SK-N-SH treated with all-trans-retinoic acid at 6 μM for 48 hours (cell line): ENCODE measurements at regions not wholly inside any gene's neighbourhood (a gene's known extent, or its start where the extent isn't known, plus 50 kb on each side); places are given as distances from the start of the nearest gene placed in this dataset.
"Not testable (repeated sequence)": the region's sequence is repeated elsewhere in the genome, so short reads cannot be mapped to it uniquely, and the experiment has no call there.

ENCODE experiments used
- ATAC-seq: fragments of 200-7000 bp; cut with Tn5 transposase; 3 replicates; pipeline ENCODE4 v1.9.1; 2020; ENCODE audit warnings: mild to moderate bottlenecking, moderate library complexity
- ARNTL ChIP-seq: fragments of 450-650 bp; formaldehyde crosslinking; IDR thresholded peaks from 2 replicates; pipeline ENCODE4 v1.5.0; 2020; ENCODE audit warnings: low read depth, mild to moderate bottlenecking, moderate library complexity, borderline replicate concordance
- BACH2 ChIP-seq: fragments of 250-450 bp; sonication (Bioruptor Pico); IDR thresholded peaks from 2 replicates; pipeline ENCODE4 v1.9.0; 2021; ENCODE audit warnings: mild to moderate bottlenecking, borderline replicate concordance
- CSDC2 ChIP-seq: fragments of 250-450 bp; sonication (Bioruptor Pico); IDR thresholded peaks from 2 replicates; pipeline ENCODE4 v1.5.0; 2020; ENCODE audit warnings: mild to moderate bottlenecking, moderate library complexity
- ESRRG ChIP-seq: fragments of 250-450 bp; sonication (Bioruptor Pico); IDR thresholded peaks from 2 replicates; pipeline ENCODE4 v1.6.1; 2021; ENCODE audit warnings: mild to moderate bottlenecking
- ISL1 ChIP-seq: fragments of 250-450 bp; sonication (Bioruptor Pico); IDR thresholded peaks from 2 replicates; pipeline ENCODE4 v2.1.2; 2022; ENCODE audit warnings: mild to moderate bottlenecking, moderate library complexity
- OSR1 ChIP-seq: fragments of 250-450 bp; sonication (Bioruptor Pico); IDR thresholded peaks from 2 replicates; pipeline ENCODE4 v1.8.0; 2022; ENCODE audit warnings: moderate library complexity, mild to moderate bottlenecking, inconsistent platforms
- PPARA ChIP-seq: fragments of 250-450 bp; sonication (Bioruptor Pico); IDR thresholded peaks from 2 replicates; pipeline ENCODE4 v1.5.0; 2020; ENCODE audit warnings: mild to moderate bottlenecking, borderline replicate concordance
- RARB ChIP-seq: fragments of 250-450 bp; sonication (Bioruptor Pico); IDR thresholded peaks from 2 replicates; pipeline ENCODE4 v1.8.0; 2021; ENCODE audit warnings: mild to moderate bottlenecking, moderate library complexity
- SNAI2 ChIP-seq: fragments of 250-450 bp; sonication (Bioruptor Pico); IDR thresholded peaks from 2 replicates; pipeline ENCODE4 v1.5.0; 2020; ENCODE audit warnings: mild to moderate bottlenecking, moderate library complexity
- TCF4 ChIP-seq: fragments of 250-450 bp; sonication (Bioruptor Pico); IDR thresholded peaks from 2 replicates; pipeline ENCODE4 v1.8.0; 2021; ENCODE audit warnings: mild to moderate bottlenecking, moderate library complexity, borderline replicate concordance
- TOX ChIP-seq: fragments of 250-450 bp; sonication (Bioruptor Pico); IDR thresholded peaks from 2 replicates; pipeline ENCODE4 v1.8.0; 2021; ENCODE audit warnings: mild to moderate bottlenecking, moderate library complexity, borderline replicate concordance
- TSHZ2 ChIP-seq: fragments of 250-450 bp; sonication (Bioruptor Pico); IDR thresholded peaks from 2 replicates; pipeline ENCODE4 v1.5.0; 2020; ENCODE audit warnings: mild to moderate bottlenecking, moderate library complexity
- ZC3H10 ChIP-seq: fragments of 250-450 bp; sonication (Bioruptor Pico); IDR thresholded peaks from 2 replicates; pipeline ENCODE4 v1.5.1; 2021; ENCODE audit warnings: mild to moderate bottlenecking, moderate library complexity
- ZFP3 ChIP-seq: fragments of 250-450 bp; sonication (Bioruptor Pico); IDR thresholded peaks from 2 replicates; pipeline ENCODE4 v1.5.0; 2020; ENCODE audit warnings: mild to moderate bottlenecking, moderate library complexity
- ZFP30 ChIP-seq: fragments of 450-650 bp; formaldehyde crosslinking; IDR thresholded peaks from 2 replicates; pipeline ENCODE4 v1.5.0; 2022; ENCODE audit warnings: mild to moderate bottlenecking, moderate library complexity
- ZNF565 ChIP-seq: fragments of 450-650 bp; formaldehyde crosslinking; conservative IDR thresholded peaks from 2 replicates; pipeline ENCODE4 v1.5.0; 2020; ENCODE audit warnings: low read depth, mild to moderate bottlenecking, moderate library complexity
- ZNF70 ChIP-seq: fragments of 450-650 bp; formaldehyde crosslinking; IDR thresholded peaks from 2 replicates; pipeline ENCODE4 v1.5.0; 2020; ENCODE audit warnings: mild to moderate bottlenecking, moderate library complexity
- ZNF8 ChIP-seq: fragments of 450-650 bp; formaldehyde crosslinking; IDR thresholded peaks from 2 replicates; pipeline ENCODE4 v1.5.0; 2020; ENCODE audit warnings: mild to moderate bottlenecking, moderate library complexity
- TF ChIP-seq, protein P1 (sequence below): fragments of 250-450 bp; sonication (Bioruptor Pico); IDR thresholded peaks from 2 replicates; pipeline ENCODE4 v1.5.1; 2021; ENCODE audit warnings: mild to moderate bottlenecking, moderate library complexity
- TF ChIP-seq, protein P2 (sequence below): fragments of 250-450 bp; sonication (Bioruptor Pico); IDR thresholded peaks from 2 replicates; pipeline ENCODE4 v1.8.0; 2020; ENCODE audit warnings: mild to moderate bottlenecking, moderate library complexity, borderline replicate concordance
- TF ChIP-seq, protein P3 (sequence below): fragments of 250-450 bp; sonication (Bioruptor Pico); IDR thresholded peaks from 2 replicates; pipeline ENCODE4 v1.5.1; 2020; ENCODE audit warnings: low read depth, mild to moderate bottlenecking, moderate library complexity
- TF ChIP-seq, protein P4 (sequence below): fragments of 250-450 bp; sonication (Bioruptor Pico); IDR thresholded peaks from 2 replicates; pipeline ENCODE4 v1.8.0; 2021; ENCODE audit warnings: low read depth, mild to moderate bottlenecking, moderate library complexity, borderline replicate concordance

DNA sequence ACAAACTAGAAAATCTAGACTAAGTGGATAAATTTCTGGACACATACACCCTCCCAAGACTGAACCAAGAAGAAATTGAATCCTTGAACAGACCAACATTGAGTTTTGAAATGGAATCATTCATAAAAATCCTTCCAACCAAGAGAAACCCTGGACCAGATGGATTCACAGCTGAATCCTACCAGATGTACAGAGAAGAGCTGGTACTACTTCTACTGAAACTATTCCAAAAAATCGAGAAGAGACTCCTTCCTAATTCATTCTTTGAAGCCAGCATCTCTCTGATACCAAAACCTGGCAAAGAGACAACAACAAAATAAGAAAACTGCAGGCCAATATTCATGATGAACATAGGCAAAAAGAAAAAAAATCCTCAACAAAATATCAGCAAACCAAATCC lies 227.4 kb downstream of the RPAP3 start:
- ATAC-seq, result no peak

DNA sequence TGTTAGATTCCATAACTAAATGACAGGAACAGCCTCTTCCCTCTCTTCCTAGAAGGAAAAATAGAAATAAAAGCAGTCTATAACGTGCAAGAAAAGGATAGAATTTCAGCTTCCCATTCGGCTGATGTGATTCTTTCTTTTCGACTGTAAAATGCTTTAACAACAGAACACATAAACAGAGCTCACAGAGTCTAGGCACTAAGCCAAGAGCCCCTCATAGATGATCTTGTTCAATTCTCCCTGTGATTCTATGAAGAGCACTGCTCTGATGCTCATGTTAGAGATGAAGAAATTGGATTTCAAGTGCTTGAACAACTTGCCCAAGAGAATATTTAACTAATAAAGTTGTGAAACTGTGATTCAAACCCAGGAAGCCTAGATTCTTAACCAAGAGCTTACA lies 232.7 kb downstream of the RPAP3 start:
- TF ChIP-seq ESRRG (CRISPR knock-in tag), result no peak
- no peak for TF ChIP-seq PPARA (CRISPR knock-in tag)
- TF ChIP-seq, protein P1, sequence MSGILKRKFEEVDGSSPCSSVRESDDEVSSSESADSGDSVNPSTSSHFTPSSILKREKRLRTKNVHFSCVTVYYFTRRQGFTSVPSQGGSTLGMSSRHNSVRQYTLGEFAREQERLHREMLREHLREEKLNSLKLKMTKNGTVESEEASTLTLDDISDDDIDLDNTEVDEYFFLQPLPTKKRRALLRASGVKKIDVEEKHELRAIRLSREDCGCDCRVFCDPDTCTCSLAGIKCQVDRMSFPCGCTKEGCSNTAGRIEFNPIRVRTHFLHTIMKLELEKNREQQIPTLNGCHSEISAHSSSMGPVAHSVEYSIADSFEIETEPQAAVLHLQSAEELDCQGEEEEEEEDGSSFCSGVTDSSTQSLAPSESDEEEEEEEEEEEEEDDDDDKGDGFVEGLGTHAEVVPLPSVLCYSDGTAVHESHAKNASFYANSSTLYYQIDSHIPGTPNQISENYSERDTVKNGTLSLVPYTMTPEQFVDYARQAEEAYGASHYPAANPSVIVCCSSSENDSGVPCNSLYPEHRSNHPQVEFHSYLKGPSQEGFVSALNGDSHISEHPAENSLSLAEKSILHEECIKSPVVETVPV (CRISPR knock-in tag), result no peak
- ATAC-seq, result no peak

More for the DNA sequence above, 227.4 kb downstream of the RPAP3 start:
- TF ChIP-seq, protein P2, sequence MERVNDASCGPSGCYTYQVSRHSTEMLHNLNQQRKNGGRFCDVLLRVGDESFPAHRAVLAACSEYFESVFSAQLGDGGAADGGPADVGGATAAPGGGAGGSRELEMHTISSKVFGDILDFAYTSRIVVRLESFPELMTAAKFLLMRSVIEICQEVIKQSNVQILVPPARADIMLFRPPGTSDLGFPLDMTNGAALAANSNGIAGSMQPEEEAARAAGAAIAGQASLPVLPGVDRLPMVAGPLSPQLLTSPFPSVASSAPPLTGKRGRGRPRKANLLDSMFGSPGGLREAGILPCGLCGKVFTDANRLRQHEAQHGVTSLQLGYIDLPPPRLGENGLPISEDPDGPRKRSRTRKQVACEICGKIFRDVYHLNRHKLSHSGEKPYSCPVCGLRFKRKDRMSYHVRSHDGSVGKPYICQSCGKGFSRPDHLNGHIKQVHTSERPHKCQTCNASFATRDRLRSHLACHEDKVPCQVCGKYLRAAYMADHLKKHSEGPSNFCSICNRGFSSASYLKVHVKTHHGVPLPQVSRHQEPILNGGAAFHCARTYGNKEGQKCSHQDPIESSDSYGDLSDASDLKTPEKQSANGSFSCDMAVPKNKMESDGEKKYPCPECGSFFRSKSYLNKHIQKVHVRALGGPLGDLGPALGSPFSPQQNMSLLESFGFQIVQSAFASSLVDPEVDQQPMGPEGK (CRISPR knock-in tag), result no peak
- TF ChIP-seq SNAI2 (no peak), TCF4 (CRISPR knock-in tag) (no peak), ZNF8 (CRISPR knock-in tag) (no peak), RARB (CRISPR knock-in tag) (no peak), ZNF565 (CRISPR knock-in tag) (no peak), ZC3H10 (CRISPR knock-in tag) (no peak), ISL1 (CRISPR knock-in tag) (no peak), BACH2 (no peak), TOX (CRISPR knock-in tag) (no peak), ARNTL (CRISPR knock-in tag) (no peak), TSHZ2 (CRISPR knock-in tag) (no peak)
- TF ChIP-seq, protein P3, sequence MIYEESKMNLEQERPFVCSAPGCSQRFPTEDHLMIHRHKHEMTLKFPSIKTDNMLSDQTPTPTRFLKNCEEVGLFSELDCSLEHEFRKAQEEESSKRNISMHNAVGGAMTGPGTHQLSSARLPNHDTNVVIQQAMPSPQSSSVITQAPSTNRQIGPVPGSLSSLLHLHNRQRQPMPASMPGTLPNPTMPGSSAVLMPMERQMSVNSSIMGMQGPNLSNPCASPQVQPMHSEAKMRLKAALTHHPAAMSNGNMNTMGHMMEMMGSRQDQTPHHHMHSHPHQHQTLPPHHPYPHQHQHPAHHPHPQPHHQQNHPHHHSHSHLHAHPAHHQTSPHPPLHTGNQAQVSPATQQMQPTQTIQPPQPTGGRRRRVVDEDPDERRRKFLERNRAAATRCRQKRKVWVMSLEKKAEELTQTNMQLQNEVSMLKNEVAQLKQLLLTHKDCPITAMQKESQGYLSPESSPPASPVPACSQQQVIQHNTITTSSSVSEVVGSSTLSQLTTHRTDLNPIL (CRISPR knock-in tag), result no peak
- TF ChIP-seq, protein P4, sequence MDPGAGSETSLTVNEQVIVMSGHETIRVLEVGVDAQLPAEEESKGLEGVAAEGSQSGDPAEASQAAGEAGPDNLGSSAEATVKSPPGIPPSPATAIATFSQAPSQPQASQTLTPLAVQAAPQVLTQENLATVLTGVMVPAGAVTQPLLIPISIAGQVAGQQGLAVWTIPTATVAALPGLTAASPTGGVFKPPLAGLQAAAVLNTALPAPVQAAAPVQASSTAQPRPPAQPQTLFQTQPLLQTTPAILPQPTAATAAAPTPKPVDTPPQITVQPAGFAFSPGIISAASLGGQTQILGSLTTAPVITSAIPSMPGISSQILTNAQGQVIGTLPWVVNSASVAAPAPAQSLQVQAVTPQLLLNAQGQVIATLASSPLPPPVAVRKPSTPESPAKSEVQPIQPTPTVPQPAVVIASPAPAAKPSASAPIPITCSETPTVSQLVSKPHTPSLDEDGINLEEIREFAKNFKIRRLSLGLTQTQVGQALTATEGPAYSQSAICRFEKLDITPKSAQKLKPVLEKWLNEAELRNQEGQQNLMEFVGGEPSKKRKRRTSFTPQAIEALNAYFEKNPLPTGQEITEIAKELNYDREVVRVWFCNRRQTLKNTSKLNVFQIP (CRISPR knock-in tag), result no peak

- ATAC-seq, result not testable (repeated sequence)
These were observed 235.5 kb downstream of the RPAP3 start for GRCh38 chr12:47470349-47470748.

DNA sequence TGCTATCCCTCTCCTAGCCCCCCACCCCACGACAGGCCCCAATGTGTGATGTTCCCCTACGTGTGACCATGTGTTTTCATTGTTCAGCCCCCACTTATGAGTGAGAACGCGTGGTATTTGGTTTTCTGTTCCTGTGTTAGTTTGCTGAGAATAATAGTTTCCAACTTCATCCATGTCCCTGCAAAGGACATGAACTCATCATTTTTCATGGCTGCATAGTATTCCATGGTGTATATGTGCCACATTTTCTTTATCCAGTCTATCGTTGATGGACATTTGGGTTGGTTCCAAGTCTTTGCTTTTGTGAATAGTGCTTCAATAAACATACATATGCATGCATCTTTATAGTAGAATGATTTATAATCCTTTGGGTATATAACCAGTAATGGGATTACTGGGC lies 241.9 kb downstream of the RPAP3 start:
- ATAC-seq, result not testable (repeated sequence)

GRCh38 chr12:47458279-47458678 lies 247.6 kb downstream of the RPAP3 start:
- ATAC-seq, result no peak
- TF ChIP-seq ZFP30 (CRISPR knock-in tag) (no peak), ZNF70 (no peak), CSDC2 (CRISPR knock-in tag) (no peak), ESRRG (CRISPR knock-in tag) (no peak), ZC3H10 (CRISPR knock-in tag) (no peak), ZNF8 (CRISPR knock-in tag) (no peak), ZNF565 (CRISPR knock-in tag) (no peak), ZFP3 (no peak), SNAI2 (no peak), PPARA (CRISPR knock-in tag) (no peak), OSR1 (CRISPR knock-in tag) (no peak)
- TF ChIP-seq, protein P4 (CRISPR knock-in tag), result no peak
- TF ChIP-seq, protein P1 (CRISPR knock-in tag), result no peak
